Osteoblast (primary cell): ENCODE measurements at regions not wholly inside any gene's neighbourhood (a gene's known extent, or its start where the extent isn't known, plus 50 kb on each side); places are given as distances from the start of the nearest gene placed in this dataset.
A peak's percentile ranks its signal among the peaks of the same experiment; 100 is the strongest.

Experiments used
- DNase-seq: peaks from one replicate; pipeline ENCODE4 v3.0.0; 2011; ENCODE audit warnings: low spot score, mixed read lengths; ENCODE audit not compliant: insufficient read length; ENCODE audit errors: missing footprints
- H2AFZ ChIP-seq: 2 replicates; pipeline ENCODE4 v1.6.0; 2011; ENCODE audit warnings: mild to moderate bottlenecking, low read length
- H3K27ac ChIP-seq: 2 replicates; pipeline ENCODE4 v1.5.1; 2011; ENCODE audit warnings: mild to moderate bottlenecking, low read depth, low read length, moderate library complexity
- H3K27me3 ChIP-seq: 2 replicates; pipeline ENCODE4 v1.6.0; 2012; ENCODE audit warnings: mild to moderate bottlenecking, control low read depth, inconsistent platforms, low read length, moderate library complexity; ENCODE audit not compliant: insufficient read depth
- H3K36me3 ChIP-seq: 2 replicates; pipeline ENCODE4 v1.5.1; 2011; ENCODE audit warnings: mild to moderate bottlenecking, low read length, control low read depth, moderate library complexity; ENCODE audit not compliant: insufficient read depth
- H3K4me1 ChIP-seq: 2 replicates; pipeline ENCODE4 v1.5.1; 2011; ENCODE audit warnings: mild to moderate bottlenecking, low read length, control low read depth, moderate library complexity; ENCODE audit not compliant: insufficient read depth
- H3K4me2 ChIP-seq: 2 replicates; pipeline ENCODE4 v1.6.0; 2011; ENCODE audit warnings: mild to moderate bottlenecking, low read length; ENCODE audit not compliant: insufficient read depth
- H3K4me3 ChIP-seq: fragments of 200-600 bp; sonication (generic); 3 replicates; pipeline ENCODE4 v1.5.1; 2012; ENCODE audit warnings: mild to moderate bottlenecking, low read length, inconsistent platforms; ENCODE audit not compliant: insufficient read depth
- H3K79me2 ChIP-seq: 2 replicates; pipeline ENCODE4 v1.6.0; 2012; ENCODE audit warnings: mild to moderate bottlenecking, low read length, control low read depth, inconsistent platforms; ENCODE audit not compliant: insufficient read depth
- H3K9me3 ChIP-seq: 2 replicates; pipeline ENCODE4 v1.5.1; 2011; ENCODE audit warnings: low read depth, low read length, control low read depth
- H4K20me1 ChIP-seq: 2 replicates; pipeline ENCODE4 v1.6.0; 2012; ENCODE audit warnings: mild to moderate bottlenecking, low read length, control low read depth; ENCODE audit not compliant: insufficient read depth
- CTCF ChIP-seq: IDR thresholded peaks from 2 replicates; pipeline ENCODE4 v1.5.1; 2011; ENCODE audit warnings: mild to moderate bottlenecking, low read depth, low read length, moderate library complexity; ENCODE audit errors: extremely low read depth

GRCh38 chr3:118818386-118818785 is 216.3 kb downstream of the IGSF11 start:
- no peaks in the 10 kb centered on the region for H3K36me3 ChIP-seq
- peak; percentile 64 for DNase-seq
- no peaks in the 10 kb centered on the region for H4K20me1 ChIP-seq
- no peak overlapping the region for H2AFZ ChIP-seq
- no peaks in the 10 kb centered on the region for H3K27me3 ChIP-seq
- H3K79me2 ChIP-seq, result no peaks in the 10 kb centered on the region
- no peak for TF ChIP-seq CTCF
- H3K27ac ChIP-seq, result no peak overlapping the region
- H3K4me1 ChIP-seq, result peaks cover 4% of the 10 kb centered on the region
- no peaks in the 10 kb centered on the region for H3K9me3 ChIP-seq
- H3K4me3 ChIP-seq, result no peak overlapping the region
- peak overlapping the region; percentile 34 for H3K4me2 ChIP-seq

GRCh38 chr3:118823626-118824025 is 211.0 kb downstream of the IGSF11 start:
- Histone ChIP-seq H2AFZ (no peak overlapping the region), H3K27me3 (no peaks in the 10 kb centered on the region), H3K4me1 (no peaks in the 10 kb centered on the region), H3K79me2 (no peaks in the 10 kb centered on the region), H3K36me3 (no peaks in the 10 kb centered on the region), H3K9me3 (no peaks in the 10 kb centered on the region), H3K4me3 (no peak overlapping the region), H4K20me1 (no peaks in the 10 kb centered on the region), H3K27ac (no peak overlapping the region), H3K4me2 (no peak overlapping the region)
- peak; percentile 58 for DNase-seq
- no peak for TF ChIP-seq CTCF

GRCh38 chr3:118827446-118827845 is 207.2 kb downstream of the IGSF11 start:
- H3K79me2 ChIP-seq, result no peaks in the 10 kb centered on the region
- TF ChIP-seq CTCF, result no peak
- no peaks in the 10 kb centered on the region for H3K36me3 ChIP-seq
- H3K4me3 ChIP-seq, result no peak overlapping the region
- no peak overlapping the region for H3K27ac ChIP-seq
- H3K27me3 ChIP-seq, result no peaks in the 10 kb centered on the region
- no peak overlapping the region for H2AFZ ChIP-seq
- H3K9me3 ChIP-seq, result no peaks in the 10 kb centered on the region
- DNase-seq, result no peak
- no peak overlapping the region for H3K4me2 ChIP-seq
- no peaks in the 10 kb centered on the region for H4K20me1 ChIP-seq
- H3K4me1 ChIP-seq, result no peaks in the 10 kb centered on the region

- Histone ChIP-seq H3K79me2 (no peaks in the 10 kb centered on the region), H3K27ac (no peak overlapping the region), H3K4me1 (no peaks in the 10 kb centered on the region), H3K36me3 (no peaks in the 10 kb centered on the region), H2AFZ (no peak overlapping the region), H3K4me2 (no peak overlapping the region), H3K4me3 (no peak overlapping the region), H4K20me1 (no peaks in the 10 kb centered on the region), H3K27me3 (no peaks in the 10 kb centered on the region), H3K9me3 (no peaks in the 10 kb centered on the region)
- DNase-seq, result no peak
- TF ChIP-seq CTCF, result no peak
Measured at GRCh38 chr3:118828351-118828750, 206.3 kb downstream of the IGSF11 start.
